GM19328 (cell line): ENCODE measurements at regions not wholly inside any gene's neighbourhood (a gene's known extent, or its start where the extent isn't known, plus 50 kb on each side); places are given as distances from the start of the nearest gene placed in this dataset.

Experiments
- ATAC-seq: cut with Tn5 transposase; IDR thresholded peaks from one replicate; pipeline ENCODE4 v1.9.1; 2021; ENCODE audit warnings: mild to moderate bottlenecking, moderate library complexity; ENCODE audit not compliant: unreplicated experiment

DNA sequence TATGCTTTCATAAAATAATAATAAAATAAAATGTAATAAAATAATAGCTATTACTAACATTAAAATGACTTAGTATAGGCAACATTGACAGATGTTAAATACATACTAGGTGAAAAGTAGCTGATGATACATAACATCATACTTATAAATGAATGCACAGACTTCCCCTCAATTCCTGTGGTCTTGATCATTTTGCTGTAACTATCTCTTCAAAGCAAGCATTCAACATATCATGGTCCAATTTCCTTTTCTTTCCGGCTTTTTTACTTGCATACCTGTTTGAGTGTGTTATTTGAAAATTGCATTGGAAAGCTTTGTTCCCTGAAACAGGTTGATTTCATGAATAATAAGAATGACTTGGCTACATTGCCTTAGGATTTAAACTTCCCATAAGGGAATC is 309.3 kb downstream of the HDGFL1 start:
- no peak for ATAC-seq

DNA sequence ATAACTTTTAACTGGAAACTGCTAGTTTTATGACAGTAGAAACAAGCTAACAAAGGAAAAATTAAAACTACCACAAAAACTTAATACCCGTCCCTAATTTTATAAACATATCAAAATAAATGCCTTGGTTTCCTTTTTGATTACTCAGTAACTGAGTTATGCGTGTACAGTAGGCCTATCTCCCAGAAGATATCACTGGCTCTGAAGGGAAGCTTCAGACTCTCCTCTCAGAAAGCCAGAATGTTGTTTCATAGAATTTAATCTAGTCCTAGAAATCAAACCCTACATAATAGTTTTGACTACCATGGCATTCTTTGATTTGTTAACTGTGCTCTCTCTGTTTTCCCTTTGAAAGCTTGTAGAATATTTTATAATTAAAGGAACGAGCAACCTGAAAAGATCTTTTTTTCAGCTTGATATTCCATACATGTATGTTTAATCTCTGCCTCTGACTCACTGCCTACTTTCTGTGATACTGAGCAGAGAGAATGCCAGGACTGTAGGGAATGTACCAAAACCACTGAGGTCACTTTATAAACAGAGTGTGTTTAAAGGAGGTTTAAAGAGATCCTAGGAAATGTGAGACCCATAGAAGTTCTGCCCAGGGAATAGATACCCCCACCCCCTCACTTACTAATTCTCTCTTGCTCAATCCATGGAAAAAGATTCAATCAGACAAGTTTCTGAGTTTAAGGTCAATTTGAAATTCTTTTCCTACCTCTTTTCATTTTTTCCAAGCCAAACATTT is 311.5 kb downstream of the HDGFL1 start:
- no peak for ATAC-seq

DNA sequence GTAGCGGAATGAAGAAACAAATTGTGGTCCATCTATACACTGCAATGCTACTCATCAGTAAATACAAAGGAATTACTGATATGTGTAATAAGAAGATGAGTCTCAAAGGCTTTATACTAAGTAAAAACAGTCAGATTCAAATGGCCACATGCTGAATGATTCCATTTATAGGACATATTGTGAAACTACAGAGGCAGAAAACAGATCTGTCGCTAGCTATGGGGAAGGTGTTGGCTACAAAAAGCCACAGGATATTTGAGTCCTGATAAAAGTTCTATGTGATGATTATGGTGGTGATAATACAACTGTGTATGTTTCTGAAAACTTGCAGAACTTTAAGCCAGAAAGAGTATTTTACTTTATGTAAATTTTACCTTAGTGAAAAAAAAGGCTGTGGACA is 313.2 kb downstream of the HDGFL1 start:
- no peak for ATAC-seq

DNA sequence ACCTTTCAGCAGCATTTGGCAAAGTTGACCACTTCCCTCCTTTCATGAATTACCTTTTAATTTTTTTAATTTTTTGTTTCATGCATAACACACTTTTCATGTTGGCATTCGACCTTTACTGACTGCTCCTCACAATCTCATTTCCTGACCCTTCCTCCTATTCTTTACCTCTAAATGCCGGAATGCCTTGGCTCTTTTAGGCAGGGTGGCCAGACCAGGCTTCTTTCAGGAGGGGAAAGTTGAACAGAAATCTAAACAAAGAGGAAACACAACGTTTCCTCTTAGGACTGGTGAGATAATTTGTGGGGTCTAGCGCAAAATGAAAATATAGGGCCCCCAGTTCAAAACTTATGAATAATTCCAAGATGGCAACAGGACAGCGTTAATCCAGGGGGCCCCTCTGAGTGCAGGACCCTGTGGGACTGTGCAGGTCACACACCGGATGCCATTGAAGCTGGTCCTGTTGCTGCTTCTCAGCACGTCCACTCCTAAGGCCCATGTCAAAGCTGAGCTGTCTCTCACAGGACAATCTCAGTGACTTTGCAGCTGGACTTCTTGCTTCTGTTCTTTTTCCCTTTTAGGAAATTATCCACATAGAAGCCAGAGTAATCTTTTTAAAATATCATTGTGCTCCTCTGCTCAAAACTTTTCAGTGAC is 313.8 kb downstream of the HDGFL1 start:
- no peak for ATAC-seq

DNA sequence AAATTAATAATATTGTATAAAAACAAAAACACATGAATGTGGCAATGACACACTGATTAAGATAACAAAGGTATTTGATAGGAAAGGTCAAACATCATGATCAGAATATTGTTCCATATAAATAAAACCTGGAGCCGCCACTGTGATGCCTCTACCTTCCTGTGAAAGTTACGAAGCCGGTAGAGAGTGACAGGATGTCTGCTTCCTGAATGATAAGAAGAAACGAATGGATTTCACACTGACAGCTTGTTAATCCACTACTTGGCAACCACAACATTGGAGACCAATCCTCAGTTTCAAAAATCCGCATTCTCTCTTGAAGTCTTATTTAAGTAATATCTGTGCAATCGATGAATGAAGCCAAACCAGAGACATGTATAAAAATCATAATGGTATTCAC is 315.1 kb downstream of the HDGFL1 start:
- no peak for ATAC-seq

DNA sequence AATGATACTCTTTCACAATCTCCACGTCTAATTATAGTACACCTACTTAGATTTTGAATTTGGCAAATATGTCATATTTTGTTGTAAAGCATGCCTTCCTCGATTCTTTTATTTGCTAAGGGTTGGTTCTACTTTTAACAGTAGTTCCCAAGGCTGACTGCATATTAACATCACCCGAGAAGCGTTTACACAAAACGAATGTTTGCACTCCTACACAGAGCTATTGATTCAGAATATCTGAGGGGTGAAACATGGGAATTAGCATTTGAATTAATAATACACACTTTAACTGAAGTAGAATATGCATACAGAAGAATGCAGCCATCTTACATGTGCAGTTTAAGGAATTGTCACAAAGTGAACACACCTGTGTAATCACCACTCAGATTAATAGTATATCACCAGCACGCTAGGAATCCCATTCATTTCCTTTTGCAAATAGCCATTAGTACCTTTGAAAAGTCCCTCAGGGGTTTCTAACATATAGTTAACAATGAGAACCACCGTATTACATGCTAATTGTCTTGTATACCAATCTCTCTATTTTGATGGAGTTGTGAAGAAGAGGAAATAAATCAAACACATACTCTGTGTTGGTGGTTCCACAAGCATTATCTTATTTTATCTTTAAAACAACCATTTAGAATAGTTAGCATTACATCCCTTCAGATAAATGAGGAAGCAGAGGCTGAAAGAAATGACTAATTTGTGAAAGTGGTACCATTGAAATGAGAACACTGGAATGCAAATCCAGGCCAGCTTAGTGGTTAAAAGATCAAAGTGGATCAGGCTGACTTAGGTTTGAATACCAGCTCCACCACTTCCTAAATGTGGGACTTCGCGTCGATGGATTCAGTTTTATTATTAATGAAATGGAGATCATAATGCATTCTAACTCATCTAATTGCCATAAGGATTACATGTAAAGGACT is 317.6 kb downstream of the HDGFL1 start:
- no peak for ATAC-seq

DNA sequence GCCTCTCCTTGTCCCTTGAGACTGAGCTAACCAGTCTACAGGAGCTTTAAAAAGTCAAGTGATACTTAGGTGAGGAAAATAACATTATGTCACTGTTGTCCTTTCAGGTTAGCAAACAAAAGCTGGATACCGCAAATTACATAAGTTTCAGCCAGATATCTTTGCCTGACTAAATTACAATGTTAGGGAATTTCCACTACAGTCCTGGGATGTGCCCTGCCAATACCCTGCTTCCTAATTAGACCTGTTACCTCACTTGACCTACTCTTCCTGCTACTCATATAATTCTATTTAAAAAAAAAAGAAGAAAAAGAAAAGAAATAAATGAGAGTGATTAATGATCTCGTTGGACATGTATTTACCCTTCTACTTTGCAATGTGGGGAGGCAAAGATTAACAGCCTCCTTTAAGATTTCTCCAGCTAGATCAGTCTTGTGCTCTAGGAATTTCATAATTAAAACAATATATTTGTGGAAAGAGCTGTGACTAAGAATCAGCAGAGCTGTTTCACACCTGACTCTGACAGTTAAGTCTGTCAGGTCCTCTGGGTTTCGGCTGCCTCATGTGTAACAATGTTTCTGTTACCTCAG is 318.9 kb downstream of the HDGFL1 start:
- ATAC-seq = no peak

DNA sequence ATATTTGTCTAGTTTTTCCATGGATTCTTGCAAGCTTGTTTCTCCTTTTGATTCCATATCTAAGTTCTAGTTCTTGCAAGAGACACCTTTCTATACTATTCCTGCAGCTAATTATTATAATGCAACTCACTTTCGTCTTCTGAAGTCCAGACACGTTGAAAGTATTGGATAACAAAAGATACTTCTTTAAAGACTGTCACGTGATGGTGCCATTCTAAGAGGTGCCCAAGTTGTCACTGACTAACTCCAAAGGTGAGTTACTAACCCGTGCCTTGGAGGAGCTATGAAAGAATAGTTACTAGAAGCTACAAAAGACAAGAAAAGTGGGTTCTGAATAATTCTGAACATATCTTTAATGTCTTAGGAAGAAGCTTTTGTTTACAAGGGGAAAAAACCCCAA is 322.6 kb downstream of the HDGFL1 start:
- ATAC-seq = no peak

DNA sequence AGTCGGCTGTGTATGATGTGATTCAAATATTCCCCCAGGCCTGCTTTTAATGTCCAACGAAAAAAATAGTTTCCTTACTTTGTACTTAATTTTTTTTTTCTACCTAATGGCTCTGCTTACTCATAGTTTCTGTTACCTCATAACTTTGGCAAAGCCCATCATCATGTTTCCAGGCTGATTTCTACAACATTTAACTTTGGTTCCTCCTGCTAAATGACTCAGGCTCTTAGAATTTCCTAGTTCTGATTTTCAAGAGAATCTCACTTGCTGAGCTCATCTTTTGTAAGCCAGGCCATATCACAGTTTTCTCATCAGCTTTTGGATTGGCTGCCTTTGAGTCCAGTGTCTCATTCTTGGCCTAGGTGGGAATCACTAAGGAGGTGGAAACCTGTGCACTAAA is 323.1 kb downstream of the HDGFL1 start:
- ATAC-seq = no peak

DNA sequence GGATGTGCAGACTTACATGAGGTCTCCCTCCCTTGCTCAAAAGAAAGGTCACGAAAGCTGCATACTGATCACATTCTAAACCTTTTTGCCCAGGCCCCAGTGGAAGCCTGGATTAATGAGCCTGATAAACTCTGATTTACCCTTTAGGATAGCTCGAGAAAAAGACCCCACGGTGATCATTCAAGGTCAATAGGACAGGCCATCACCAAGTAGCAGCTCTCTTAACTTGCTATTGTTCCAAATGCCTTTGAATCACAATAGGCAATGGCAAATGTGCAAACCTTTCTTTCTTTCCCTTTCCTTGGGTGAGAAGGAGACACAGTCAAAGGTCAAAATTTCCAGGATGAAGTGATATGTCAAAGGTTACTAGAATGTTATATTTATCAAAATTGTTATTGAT is 327.3 kb downstream of the HDGFL1 start:
- ATAC-seq = no peak

DNA sequence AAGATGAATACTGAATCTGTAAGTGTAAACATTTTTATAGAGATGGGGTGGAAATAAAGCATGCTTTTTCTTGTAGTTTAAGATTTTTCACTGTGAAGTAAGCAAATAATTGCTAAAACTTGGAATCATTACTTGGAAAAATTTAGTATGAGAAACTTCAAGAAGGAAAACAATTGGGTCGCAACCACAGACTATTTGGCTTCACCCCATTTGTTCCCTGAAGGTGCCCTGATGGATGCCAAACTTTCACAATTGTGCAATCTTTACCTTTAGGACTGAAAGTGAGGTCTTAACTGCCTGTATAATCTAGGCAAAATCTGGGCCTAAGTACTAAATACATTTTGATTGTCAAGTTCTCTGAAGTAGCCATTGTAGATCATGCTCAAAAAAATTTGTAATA is 330.1 kb downstream of the HDGFL1 start:
- no peak for ATAC-seq

DNA sequence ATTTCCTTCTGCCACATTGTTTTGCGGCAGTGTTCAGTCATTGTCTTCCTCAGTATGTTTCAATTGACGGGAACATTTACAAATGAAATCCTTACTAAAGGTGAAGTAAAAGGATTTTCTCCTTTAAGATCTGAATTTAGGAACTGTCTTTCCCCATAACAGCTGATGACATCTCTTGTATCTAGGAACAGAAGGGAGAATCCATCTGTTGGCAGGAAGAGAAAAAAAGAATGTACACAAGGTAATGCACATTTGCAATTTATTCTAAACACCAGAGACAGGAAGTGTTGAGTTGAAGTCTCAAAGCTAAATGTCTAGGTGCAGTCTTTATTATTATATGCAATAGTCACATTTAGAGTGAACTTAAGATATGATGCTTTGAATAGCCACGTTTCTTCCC is 334.5 kb downstream of the HDGFL1 start:
- ATAC-seq = no peak

DNA sequence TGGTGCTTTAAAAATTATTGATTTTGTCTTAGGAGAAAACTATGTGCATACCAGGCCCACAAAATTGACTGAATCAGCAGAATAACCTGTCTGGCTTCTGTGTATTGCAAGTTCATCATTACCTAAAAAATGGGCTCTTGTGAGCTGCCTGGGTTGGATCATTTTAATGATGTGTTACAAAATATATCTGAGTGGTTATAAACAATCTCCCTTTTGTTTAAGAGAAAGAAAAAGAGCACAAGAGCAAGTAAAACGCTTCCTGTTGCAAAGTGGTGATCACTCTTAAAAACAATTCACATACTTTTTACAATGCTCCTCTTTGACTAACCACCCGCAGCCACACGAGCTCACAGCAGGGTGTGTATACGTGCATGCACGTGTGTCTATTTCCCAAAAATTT is 335.1 kb downstream of the HDGFL1 start:
- no peak for ATAC-seq

DNA sequence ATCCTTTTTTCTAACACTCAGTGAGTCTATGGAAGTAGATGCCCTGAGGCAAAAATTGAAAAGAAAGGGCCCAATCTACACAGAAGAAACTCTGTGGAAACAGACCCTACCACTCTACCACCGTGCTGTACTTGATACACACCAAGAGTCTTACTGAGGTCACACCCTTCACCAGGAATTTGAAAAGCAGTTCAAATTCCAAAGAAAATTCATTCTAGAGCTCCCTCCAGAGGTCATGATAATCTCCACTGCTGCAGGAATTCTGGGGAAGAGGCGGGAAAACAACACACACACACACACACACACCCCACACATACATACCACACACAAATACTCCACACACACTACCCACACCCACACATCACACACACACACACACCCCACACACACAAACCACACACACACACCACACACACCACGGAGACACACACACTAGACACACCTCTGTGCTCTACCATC is 336.8 kb downstream of the HDGFL1 start:
- ATAC-seq = no peak

DNA sequence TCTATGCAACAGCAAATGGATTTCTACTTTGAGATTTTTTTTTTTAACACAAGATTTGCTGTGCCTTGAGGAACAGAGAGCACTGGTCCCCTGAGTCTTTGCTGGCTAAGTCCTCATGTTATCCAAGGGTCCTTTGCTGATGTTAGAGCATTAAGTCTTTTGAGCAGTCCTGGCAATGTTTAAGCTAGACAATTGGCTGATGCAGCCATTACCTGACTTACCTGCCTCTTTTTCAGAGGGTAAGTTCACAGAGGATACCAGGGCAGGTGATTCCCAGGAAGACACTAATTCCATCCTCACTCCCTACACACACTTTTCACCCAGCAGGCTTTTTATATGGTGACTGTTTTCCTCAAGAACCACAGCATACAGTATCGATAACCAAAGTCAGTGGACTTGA is 337.7 kb downstream of the HDGFL1 start:
- ATAC-seq = no peak

DNA sequence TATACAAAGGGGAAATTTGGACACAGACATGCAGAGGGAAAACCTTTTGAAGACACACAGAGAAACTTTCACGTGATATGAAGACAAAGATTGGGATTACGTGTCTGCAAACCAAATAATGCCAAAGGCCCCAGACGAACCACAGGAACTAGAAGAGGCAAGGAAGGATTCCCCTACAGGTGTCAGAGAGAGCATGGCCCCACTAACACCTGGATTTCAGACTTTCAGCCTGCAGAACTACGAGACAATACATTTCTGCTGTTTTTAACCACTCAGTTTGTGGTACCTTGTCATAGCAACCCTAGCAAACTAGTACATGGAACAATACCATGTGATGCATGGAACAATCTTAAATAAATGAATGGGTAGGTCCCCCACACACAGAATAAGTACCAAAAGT is 341.0 kb downstream of the HDGFL1 start:
- ATAC-seq = no peak

DNA sequence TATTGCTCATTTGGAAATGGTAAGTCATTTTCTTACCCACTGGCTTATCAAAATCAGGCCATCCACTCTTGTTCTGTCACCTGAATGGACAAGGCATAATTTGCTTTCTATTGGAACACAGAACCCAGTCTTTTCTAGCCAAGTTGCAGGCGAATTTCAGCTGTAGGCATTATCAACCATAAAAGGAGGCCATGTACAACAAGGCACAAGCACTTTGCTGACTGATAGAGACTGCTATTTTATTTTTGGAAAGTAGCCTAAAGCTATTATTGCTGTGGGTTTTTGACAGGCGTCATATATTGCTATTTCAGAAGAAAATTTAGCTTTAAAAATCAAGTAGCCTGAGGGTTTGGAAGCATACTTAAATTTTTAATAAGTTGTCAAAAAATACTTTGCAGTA is 344.2 kb downstream of the HDGFL1 start:
- no peak for ATAC-seq

DNA sequence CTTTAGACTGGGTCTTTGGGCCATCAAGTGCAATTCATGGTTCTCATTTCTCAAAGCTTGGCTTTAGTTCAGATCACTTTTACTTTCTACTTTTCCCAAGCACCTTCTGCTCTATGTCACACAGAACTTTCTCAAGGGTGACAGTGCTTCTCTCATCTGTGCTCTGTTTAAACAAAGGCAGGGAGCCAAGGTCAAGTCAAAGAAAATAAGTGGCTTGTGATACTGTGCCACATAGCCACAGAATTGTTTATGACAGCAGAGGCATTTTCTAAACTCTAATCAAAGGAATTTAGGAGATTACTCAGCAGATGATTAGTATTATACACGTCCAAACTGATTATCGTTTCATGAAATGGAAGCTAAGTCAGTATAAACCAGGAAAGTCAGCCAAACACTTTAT is 348.0 kb downstream of the HDGFL1 start:
- ATAC-seq = no peak

DNA sequence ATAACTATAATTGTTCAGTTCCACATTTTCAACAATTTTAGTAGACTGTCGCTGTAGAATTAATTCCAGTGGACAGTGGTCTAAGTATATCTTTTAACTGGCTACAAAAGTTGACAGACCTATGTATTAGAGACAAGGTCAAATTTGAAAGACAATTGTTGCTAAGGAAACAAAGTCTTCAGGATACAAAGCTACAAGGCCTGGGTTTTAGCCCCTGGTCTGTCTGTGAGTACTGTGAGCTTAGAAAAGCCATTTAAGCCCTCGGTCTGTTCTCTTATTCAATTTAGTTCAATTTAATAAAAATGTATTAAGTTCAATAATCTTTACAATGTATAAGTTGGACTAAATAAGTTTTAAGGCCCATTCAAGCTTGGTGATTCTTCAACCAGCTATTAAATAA is 352.5 kb downstream of the HDGFL1 start:
- ATAC-seq = no peak

DNA sequence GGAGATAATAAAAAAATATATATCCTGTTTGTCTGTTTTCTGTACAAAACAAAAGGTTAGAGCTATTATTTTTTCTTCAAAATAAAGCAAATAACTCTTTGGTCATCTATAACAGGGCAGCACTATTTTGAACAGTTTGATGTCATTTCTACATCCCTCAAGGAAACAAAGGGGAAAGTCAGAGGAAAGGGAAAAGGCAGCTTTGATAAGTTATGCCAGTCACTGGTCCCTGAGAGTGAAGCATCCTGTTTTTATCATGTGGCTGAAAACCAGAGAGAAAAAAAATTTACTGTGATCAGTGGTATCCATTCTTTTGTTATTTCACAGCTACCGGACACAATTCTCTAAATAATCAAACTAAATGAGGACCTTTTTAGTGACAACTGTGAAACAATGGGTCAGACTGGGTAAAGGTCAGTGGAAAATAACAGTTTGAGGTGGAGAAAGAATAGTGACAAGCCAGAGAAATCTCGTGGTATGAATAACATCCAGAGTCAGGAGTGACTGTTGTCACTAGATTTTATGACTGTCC is 356.0 kb downstream of the HDGFL1 start:
- ATAC-seq = no peak
